GM12891 (cell line): ENCODE measurements at regions not wholly inside any gene's neighbourhood (a gene's known extent, or its start where the extent isn't known, plus 50 kb on each side); places are given as distances from the start of the nearest gene placed in this dataset.

Experiments
- POLR2A ChIP-seq: IDR thresholded peaks from 2 replicates; pipeline ENCODE4 v1.6.1; 2011; ENCODE audit warnings: low read depth, low read length, control low read depth
- POLR2AphosphoS5 ChIP-seq: IDR thresholded peaks from 2 replicates; pipeline ENCODE4 v1.6.1; 2011; ENCODE audit warnings: low read depth, low read length, control low read depth
- SPI1 ChIP-seq: IDR thresholded peaks from 2 replicates; pipeline ENCODE4 v1.6.1; 2011; ENCODE audit warnings: low read depth, low read length, control low read depth

DNA sequence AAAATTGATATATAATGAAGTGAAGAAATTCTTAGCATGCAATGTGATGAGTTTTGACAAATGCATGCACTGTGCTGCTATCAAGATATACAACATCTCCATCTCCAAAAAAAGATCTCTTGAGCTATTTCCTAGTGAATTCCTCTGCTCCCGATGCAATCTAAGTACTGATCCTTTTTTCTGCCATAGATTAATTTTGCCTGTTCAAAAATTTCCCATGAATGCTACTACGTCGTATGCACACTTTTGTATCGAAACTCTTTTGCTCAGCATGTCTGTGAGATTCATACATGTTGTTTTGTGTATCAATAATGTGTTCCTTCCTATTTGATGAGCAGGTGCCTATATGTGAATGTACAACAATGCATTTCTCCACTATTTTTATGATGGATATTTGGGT, 647.4 kb downstream of the MTRR start:
- TF ChIP-seq POLR2AphosphoS5 (no peak), POLR2A (no peak), SPI1 (no peak)
